ENCODE measurements at regions not wholly inside any gene's neighbourhood (a gene's known extent, or its start where the extent isn't known, plus 50 kb on each side); places are given as distances from the start of the nearest gene placed in this dataset.

DNA sequence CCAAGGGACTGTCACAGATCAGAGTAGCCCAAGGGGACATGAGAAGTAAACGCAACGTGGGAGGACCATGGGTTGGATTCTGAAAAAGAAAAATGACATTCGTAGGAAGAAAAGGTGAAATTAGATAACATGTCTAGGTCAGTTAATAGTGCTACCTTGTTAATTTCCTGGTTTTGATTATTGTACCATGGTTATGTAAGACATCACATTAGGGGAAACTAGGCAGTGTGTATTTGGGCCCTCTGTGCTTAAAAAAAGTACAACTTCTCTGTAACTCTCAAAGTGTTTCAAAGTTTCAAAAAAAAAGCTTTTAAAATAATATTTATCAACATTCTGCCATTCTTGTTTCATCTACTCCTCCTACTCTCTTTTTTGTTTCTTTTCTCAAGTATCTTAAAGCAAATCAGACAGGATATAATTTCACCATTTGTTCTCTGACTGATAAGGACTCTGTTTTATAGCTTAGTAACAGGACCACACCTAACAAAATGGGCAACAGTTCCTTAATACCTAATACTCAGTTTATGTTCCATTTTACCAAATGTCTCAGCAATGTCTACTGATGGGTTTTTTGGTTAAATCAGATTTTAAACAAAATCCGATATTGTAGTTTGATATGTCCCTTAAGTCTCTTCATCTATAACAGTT lies 97.1 kb upstream of the PLCB4 start:
- TF ChIP-seq, protein P1, sequence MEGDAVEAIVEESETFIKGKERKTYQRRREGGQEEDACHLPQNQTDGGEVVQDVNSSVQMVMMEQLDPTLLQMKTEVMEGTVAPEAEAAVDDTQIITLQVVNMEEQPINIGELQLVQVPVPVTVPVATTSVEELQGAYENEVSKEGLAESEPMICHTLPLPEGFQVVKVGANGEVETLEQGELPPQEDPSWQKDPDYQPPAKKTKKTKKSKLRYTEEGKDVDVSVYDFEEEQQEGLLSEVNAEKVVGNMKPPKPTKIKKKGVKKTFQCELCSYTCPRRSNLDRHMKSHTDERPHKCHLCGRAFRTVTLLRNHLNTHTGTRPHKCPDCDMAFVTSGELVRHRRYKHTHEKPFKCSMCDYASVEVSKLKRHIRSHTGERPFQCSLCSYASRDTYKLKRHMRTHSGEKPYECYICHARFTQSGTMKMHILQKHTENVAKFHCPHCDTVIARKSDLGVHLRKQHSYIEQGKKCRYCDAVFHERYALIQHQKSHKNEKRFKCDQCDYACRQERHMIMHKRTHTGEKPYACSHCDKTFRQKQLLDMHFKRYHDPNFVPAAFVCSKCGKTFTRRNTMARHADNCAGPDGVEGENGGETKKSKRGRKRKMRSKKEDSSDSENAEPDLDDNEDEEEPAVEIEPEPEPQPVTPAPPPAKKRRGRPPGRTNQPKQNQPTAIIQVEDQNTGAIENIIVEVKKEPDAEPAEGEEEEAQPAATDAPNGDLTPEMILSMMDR (IDR thresholded peaks at IDR 0.05): no peak
- TF ChIP-seq, protein P2, sequence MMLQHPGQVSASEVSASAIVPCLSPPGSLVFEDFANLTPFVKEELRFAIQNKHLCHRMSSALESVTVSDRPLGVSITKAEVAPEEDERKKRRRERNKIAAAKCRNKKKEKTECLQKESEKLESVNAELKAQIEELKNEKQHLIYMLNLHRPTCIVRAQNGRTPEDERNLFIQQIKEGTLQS (CRISPR knock-in tag; conservative IDR thresholded peaks at IDR 0.05): no peak
- TF ChIP-seq CREB1 (CRISPR knock-in tag; IDR thresholded peaks at IDR 0.05) (no peak), ZNF263 (CRISPR knock-in tag; IDR thresholded peaks at IDR 0.05; ENCODE audit: low read depth) (no peak)
- TF ChIP-seq, protein P3, sequence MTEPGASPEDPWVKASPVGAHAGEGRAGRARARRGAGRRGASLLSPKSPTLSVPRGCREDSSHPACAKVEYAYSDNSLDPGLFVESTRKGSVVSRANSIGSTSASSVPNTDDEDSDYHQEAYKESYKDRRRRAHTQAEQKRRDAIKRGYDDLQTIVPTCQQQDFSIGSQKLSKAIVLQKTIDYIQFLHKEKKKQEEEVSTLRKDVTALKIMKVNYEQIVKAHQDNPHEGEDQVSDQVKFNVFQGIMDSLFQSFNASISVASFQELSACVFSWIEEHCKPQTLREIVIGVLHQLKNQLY (CRISPR knock-in tag; IDR thresholded peaks at IDR 0.05): no peak
- TF ChIP-seq, protein P4, sequence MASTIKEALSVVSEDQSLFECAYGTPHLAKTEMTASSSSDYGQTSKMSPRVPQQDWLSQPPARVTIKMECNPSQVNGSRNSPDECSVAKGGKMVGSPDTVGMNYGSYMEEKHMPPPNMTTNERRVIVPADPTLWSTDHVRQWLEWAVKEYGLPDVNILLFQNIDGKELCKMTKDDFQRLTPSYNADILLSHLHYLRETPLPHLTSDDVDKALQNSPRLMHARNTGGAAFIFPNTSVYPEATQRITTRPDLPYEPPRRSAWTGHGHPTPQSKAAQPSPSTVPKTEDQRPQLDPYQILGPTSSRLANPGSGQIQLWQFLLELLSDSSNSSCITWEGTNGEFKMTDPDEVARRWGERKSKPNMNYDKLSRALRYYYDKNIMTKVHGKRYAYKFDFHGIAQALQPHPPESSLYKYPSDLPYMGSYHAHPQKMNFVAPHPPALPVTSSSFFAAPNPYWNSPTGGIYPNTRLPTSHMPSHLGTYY (CRISPR knock-in tag; IDR thresholded peaks at IDR 0.05): no peak
- TF ChIP-seq, protein P5, sequence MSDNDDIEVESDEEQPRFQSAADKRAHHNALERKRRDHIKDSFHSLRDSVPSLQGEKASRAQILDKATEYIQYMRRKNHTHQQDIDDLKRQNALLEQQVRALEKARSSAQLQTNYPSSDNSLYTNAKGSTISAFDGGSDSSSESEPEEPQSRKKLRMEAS (CRISPR knock-in tag; IDR thresholded peaks at IDR 0.05): no peak

Data from WTC11 (cell line).